ENCODE measurements at regions not wholly inside any gene's neighbourhood (a gene's known extent, or its start where the extent isn't known, plus 50 kb on each side); places are given as distances from the start of the nearest gene placed in this dataset.
"Not testable (repeated sequence)": the region's sequence is repeated elsewhere in the genome, so short reads cannot be mapped to it uniquely, and the experiment has no call there.

GRCh38 chr4:79850626-79851025 lies 222.4 kb downstream of the ANTXR2 start:
- no peak for DNase-seq (ENCODE audit: low read depth, low spot score)
- no peak overlapping the region for H3K4me3 ChIP-seq (ENCODE audit: low read length)

DNA sequence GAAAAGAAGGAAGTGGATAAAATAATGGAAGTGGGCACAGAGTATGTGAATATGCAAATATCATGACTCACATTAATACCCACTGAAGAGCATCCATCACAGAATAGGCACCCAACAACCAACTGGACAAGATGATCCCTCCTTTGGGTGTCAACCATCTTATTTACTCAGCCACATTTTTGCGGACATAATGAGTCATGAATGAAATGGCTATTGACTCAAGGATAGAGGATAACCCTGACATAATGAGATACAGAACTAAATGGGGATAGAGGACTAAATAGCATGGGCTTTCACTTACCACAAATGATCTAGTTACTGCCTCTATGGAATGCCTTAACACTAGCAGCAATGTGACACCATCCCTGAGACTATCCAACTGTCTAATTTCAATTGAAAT lies 224.7 kb downstream of the ANTXR2 start:
- no peak overlapping the region for H3K4me3 ChIP-seq (ENCODE audit: low read length)
- DNase-seq (ENCODE audit: low read depth, low spot score) = no peak

GRCh38 chr4:79847411-79847810 lies 225.6 kb downstream of the ANTXR2 start:
- no peak for DNase-seq (ENCODE audit: low read depth, low spot score)
- no peak overlapping the region for H3K4me3 ChIP-seq (ENCODE audit: low read length)

GRCh38 chr4:79842162-79842561 lies 230.9 kb downstream of the ANTXR2 start:
- no peak for DNase-seq (ENCODE audit: low read depth, low spot score)
- no peak overlapping the region for H3K4me3 ChIP-seq (ENCODE audit: low read length)

DNA sequence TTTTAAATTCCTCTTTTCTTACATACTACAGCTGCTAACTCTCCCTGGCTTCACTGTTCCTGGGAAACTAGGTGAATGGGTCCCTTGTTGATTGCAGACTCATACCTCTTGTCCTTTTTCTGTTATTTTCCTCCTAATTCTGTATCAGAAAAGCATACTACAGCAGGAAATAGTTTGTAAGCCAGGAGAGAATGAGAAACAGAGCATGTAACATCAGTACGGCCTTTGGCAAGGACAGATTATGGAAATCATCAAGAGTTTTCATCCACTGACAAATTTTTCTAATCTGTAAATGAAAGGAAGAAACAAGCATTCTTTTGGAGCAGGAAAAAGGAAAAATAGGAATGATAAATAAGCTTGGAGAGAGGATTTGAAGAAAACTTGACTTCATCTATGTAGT lies 239.2 kb downstream of the ANTXR2 start:
- no peak overlapping the region for H3K4me3 ChIP-seq (ENCODE audit: low read length)
- DNase-seq (ENCODE audit: low read depth, low spot score) = no peak

- no peak for DNase-seq (ENCODE audit: low read depth, low spot score)
- H3K4me3 ChIP-seq (ENCODE audit: low read length) = no peak overlapping the region
These were observed 241.1 kb downstream of the ANTXR2 start for GRCh38 chr4:79831701-79832514.

- no peak for DNase-seq (ENCODE audit: low read depth, low spot score)
- H3K4me3 ChIP-seq (ENCODE audit: low read length) = no peak overlapping the region
These were observed 241.9 kb downstream of the ANTXR2 start for GRCh38 chr4:79831119-79831528.

- H3K4me3 ChIP-seq (ENCODE audit: low read length) = no peak overlapping the region
- no peak for DNase-seq (ENCODE audit: low read depth, low spot score)
These were observed 245.7 kb downstream of the ANTXR2 start for GRCh38 chr4:79827283-79827682.

GRCh38 chr4:79823148-79823763 lies 249.8 kb downstream of the ANTXR2 start:
- DNase-seq (ENCODE audit: low read depth, low spot score) = no peak

DNA sequence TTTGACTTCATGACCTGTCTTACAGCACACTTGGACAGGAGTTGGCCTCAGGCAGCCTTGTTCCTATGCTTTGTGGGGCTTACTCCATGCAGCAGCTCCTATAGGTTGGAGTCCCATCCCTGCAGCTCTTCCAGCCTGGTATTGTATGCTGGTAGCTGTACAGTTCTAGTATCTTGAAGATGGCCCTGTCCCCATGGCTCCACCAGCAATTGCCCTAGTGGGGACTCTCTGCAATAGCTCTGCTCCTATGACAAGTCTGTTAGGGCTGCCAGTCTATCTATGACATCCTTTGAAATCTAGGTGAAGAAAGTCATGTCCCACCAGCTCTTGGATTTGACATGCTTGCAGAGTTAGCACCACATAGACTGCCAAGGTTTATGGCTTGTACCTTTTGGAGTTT lies 252.6 kb downstream of the ANTXR2 start:
- no peak overlapping the region for H3K4me3 ChIP-seq (ENCODE audit: low read length)
- DNase-seq (ENCODE audit: low read depth, low spot score) = peak; percentile 2

More at GRCh38 chr4:79823148-79823763, 249.8 kb downstream of the ANTXR2 start:
- no peak overlapping the region for H3K4me3 ChIP-seq (ENCODE audit: low read length)

DNA sequence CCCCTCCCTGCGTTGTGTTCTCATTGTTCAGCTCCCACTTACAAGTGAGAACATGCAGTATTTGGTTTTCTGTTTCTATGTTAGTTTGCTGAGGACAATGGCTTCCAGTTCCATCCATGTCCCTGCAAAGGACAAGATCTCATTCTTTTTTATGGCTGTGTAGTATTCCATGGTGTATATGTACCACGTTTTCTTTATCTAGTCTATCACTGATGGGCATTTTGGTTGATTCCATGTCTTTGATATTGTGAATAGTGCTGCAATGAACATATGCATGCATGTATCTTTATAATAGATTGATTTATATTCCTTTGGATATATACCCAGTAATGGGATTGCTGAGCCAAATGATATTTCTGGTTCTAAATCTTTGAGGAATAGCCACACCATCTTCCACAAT lies 265.1 kb downstream of the ANTXR2 start:
- H3K4me3 ChIP-seq (ENCODE audit: low read length); DNase-seq (ENCODE audit: low read depth, low spot score): not testable (repeated sequence)

GRCh38 chr4:79798047-79798446 lies 275.0 kb downstream of the ANTXR2 start:
- DNase-seq (ENCODE audit: low read depth, low spot score) = no peak
- H3K4me3 ChIP-seq (ENCODE audit: low read length) = no peak overlapping the region

- H3K4me3 ChIP-seq (ENCODE audit: low read length) = no peak overlapping the region
- DNase-seq (ENCODE audit: low read depth, low spot score) = no peak
These were observed 276.1 kb downstream of the ANTXR2 start for GRCh38 chr4:79796948-79797347.

GRCh38 chr4:79788884-79789283 lies 284.1 kb downstream of the ANTXR2 start:
- no peak overlapping the region for H3K4me3 ChIP-seq (ENCODE audit: low read length)
- no peak for DNase-seq (ENCODE audit: low read depth, low spot score)

DNA sequence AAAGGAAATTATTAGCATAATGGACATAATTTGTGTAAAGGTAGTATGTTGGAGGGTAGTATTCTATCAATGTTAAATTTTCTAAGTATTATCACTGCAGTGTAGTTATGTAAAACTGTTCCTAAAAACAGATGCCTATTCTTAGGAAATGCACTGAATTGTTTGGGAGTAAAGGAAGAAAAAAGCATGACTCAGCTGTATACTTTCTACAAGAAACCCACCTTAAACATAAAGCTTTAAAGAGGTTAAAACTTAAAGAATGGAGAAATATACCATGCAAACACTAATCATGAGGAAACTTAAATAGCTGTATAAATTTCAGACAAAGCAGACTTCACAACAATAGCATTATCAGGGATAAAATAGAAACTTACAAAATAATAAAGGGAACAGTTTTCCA lies 292.9 kb downstream of the ANTXR2 start:
- no peak overlapping the region for H3K4me3 ChIP-seq (ENCODE audit: low read length)
- no peak for DNase-seq (ENCODE audit: low read depth, low spot score)

DNA sequence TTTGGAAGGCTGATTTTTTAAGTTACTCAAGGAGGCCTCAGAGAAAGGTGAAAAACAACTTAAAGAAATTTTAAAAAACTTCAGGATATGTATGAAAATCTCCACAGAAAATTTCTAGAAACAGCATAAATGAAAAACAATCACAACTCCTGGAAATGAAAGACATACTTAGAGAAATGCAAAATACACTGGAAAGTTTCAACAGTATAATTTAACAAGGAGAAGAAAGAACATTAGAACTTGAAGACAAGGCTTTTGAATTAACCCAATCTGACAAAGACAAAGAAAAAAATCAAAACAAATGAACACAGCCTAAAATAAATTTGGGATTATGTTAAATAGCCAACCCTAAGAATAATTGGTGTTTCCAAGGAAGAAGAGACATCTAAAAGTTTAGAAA lies 300.5 kb downstream of the ANTXR2 start:
- DNase-seq (ENCODE audit: low read depth, low spot score) = no peak
- no peak overlapping the region for H3K4me3 ChIP-seq (ENCODE audit: low read length)

DNA sequence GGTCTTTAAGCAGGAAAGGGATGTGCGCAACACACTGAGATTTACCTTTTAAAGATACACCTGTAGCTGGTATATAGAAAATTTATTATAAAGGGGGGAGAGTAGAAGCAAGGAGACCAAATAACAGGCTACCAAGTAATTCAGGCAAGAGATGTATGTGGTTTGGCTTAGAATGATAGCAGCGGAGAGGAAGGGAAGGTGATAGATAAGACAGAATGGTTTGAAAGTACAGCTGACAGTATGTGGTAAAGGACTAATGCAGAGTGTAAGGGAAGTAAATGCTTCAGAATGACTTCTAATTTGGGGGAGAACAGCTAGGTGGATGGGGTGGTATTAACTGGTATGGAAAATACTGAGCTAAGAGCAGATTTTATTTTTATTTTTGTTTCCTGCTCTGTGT lies 308.9 kb downstream of the ANTXR2 start:
- peak; percentile 5 for DNase-seq (ENCODE audit: low read depth, low spot score)
- H3K4me3 ChIP-seq (ENCODE audit: low read length) = no peak overlapping the region

- no peak overlapping the region for H3K4me3 ChIP-seq (ENCODE audit: low read length)
- no peak for DNase-seq (ENCODE audit: low read depth, low spot score)
These were observed 309.4 kb downstream of the ANTXR2 start for GRCh38 chr4:79763486-79764075.

GRCh38 chr4:79759793-79760192 lies 313.2 kb downstream of the ANTXR2 start:
- DNase-seq (ENCODE audit: low read depth, low spot score) = no peak
- H3K4me3 ChIP-seq (ENCODE audit: low read length) = no peak overlapping the region

DNA sequence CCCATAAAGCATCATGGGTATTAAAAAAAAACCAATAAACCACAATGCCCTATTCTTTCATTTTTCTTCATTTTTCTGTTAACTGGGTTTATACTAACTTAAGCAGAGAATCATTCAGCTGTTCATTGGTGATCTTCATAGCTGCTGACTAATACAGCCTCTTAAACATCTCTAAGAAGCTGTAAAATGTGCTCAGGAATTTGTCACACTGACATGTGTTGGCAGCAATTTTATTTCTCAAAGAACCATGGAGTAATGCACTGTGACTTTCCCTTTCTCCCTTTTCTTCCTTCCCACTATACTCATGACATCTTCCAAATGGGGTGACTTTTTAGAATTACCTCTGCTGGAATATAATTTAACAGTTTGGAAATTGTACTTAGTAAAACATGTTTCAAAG lies 315.4 kb downstream of the ANTXR2 start:
- H3K4me3 ChIP-seq (ENCODE audit: low read length) = no peak overlapping the region
- DNase-seq (ENCODE audit: low read depth, low spot score) = no peak

Measured in Jurkat, Clone E6-1 (cell line).